ENCODE measurements at regions not wholly inside any gene's neighbourhood (a gene's known extent, or its start where the extent isn't known, plus 50 kb on each side); places are given as distances from the start of the nearest gene placed in this dataset.

GRCh38 chr2:134144651-134145050 lies 109.2 kb upstream of the MGAT5 start:
- no peaks in the 10 kb centered on the region for H4K20me1 ChIP-seq (ENCODE audit: control insufficient read depth, insufficient read depth, low read depth, low read length)
- TF ChIP-seq CTCF (IDR thresholded peaks at IDR 0.05; ENCODE audit: low read depth, low read length, poor library complexity, severe bottlenecking) (no peak), EZH2phosphoT487 (IDR thresholded peaks at IDR 0.05; ENCODE audit: borderline replicate concordance, low read length) (no peak)
- H3K27ac ChIP-seq (ENCODE audit: low read depth, low read length) = no peak overlapping the region
- peaks cover 3% of the 10 kb centered on the region; the same call in 1 of the 2 replicates for H3K4me1 ChIP-seq (ENCODE audit: control insufficient read depth, low read length)
- no peak overlapping the region for H3K4me3 ChIP-seq (ENCODE audit: low read length)
- no peaks in the 10 kb centered on the region for H3K9me2 ChIP-seq (replicated peaks; ENCODE audit: control insufficient read depth, low read length)
- H3K36me3 ChIP-seq (ENCODE audit: control insufficient read depth, low read length) = peaks cover under 1% of the 10 kb centered on the region; the same call in 1 of the 2 replicates
- no peaks in the 10 kb centered on the region for H3K9me3 ChIP-seq (ENCODE audit: control insufficient read depth, insufficient read depth, low read length)
- no peaks in the 10 kb centered on the region for H3K27me3 ChIP-seq (ENCODE audit: control insufficient read depth, low read length)
- no peaks in the 10 kb centered on the region for H3F3A ChIP-seq (ENCODE audit: control insufficient read depth, insufficient read depth)
- no peak overlapping the region for H3K4me2 ChIP-seq (ENCODE audit: low read length)
- H3K79me2 ChIP-seq (ENCODE audit: control insufficient read depth, low read length) = peaks cover 93% of the 10 kb centered on the region

DNA sequence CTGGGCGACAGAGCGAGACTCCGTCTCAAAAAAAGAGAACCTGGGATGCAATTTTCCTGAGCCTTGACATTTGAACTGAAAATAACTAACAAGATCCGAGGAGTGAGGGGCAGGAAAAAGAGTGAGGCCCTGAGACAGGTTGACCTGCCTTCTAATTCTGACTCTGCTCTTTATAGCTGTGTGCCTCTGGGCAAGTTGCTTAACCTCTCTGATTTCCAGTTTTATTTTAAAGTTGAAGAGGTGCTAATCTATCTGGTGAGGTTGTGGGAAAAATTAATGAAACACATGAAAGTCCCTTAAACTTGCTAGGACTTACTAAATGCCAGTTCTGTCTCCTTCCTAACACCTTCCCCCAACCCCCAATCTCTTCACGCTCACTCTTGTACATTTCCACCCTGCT lies 108.4 kb upstream of the MGAT5 start:
- Histone ChIP-seq H3K27me3 (ENCODE audit: control insufficient read depth, low read length) (no peaks in the 10 kb centered on the region), H3F3A (ENCODE audit: control insufficient read depth, insufficient read depth) (no peaks in the 10 kb centered on the region), H3K36me3 (ENCODE audit: control insufficient read depth, low read length) (no peaks in the 10 kb centered on the region), H3K9me2 (replicated peaks; ENCODE audit: control insufficient read depth, low read length) (no peaks in the 10 kb centered on the region), H3K79me2 (ENCODE audit: control insufficient read depth, low read length) (peaks cover 92% of the 10 kb centered on the region), H3K9me3 (ENCODE audit: control insufficient read depth, insufficient read depth, low read length) (no peaks in the 10 kb centered on the region), H3K4me3 (ENCODE audit: low read length) (no peak overlapping the region), H3K4me1 (ENCODE audit: control insufficient read depth, low read length) (peaks cover 3% of the 10 kb centered on the region; the same call in 1 of the 2 replicates), H3K4me2 (ENCODE audit: low read length) (no peak overlapping the region), H4K20me1 (ENCODE audit: control insufficient read depth, insufficient read depth, low read depth, low read length) (no peaks in the 10 kb centered on the region), H3K27ac (ENCODE audit: low read depth, low read length) (no peak overlapping the region)
- TF ChIP-seq EZH2phosphoT487 (IDR thresholded peaks at IDR 0.05; ENCODE audit: borderline replicate concordance, low read length) = no peak
- no peak for TF ChIP-seq CTCF (IDR thresholded peaks at IDR 0.05; ENCODE audit: low read depth, low read length, poor library complexity, severe bottlenecking)

DNA sequence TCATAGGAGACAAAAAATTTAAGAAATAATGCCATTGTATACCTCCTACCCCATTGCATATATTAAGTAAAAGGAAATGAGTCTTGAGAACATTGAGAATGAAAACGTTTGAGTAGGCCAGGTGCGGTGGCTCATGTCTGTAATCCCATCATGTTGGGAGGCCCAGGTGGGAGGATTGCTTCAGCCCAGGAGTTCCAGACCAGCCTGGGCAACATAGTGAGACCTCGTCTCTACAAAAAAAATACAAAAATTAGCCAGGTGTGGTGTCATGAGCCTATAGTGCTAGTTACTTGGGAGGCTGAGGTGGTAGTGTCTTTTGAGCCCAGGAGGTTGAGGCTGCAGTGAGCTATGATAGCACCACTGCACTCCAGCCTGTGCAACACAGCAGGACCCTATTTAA lies 107.7 kb upstream of the MGAT5 start:
- Histone ChIP-seq H3K4me3 (ENCODE audit: low read length) (no peak overlapping the region), H3K36me3 (ENCODE audit: control insufficient read depth, low read length) (peaks cover 3% of the 10 kb centered on the region; the same call in 1 of the 2 replicates), H3F3A (ENCODE audit: control insufficient read depth, insufficient read depth) (no peaks in the 10 kb centered on the region), H3K9me2 (replicated peaks; ENCODE audit: control insufficient read depth, low read length) (no peaks in the 10 kb centered on the region), H4K20me1 (ENCODE audit: control insufficient read depth, insufficient read depth, low read depth, low read length) (no peaks in the 10 kb centered on the region), H3K27ac (ENCODE audit: low read depth, low read length) (no peak overlapping the region), H3K79me2 (ENCODE audit: control insufficient read depth, low read length) (peaks cover 90% of the 10 kb centered on the region), H3K4me1 (ENCODE audit: control insufficient read depth, low read length) (peaks cover 3% of the 10 kb centered on the region; the same call in 1 of the 2 replicates), H3K27me3 (ENCODE audit: control insufficient read depth, low read length) (no peaks in the 10 kb centered on the region), H3K4me2 (ENCODE audit: low read length) (no peak overlapping the region), H3K9me3 (ENCODE audit: control insufficient read depth, insufficient read depth, low read length) (no peaks in the 10 kb centered on the region)
- TF ChIP-seq EZH2phosphoT487 (IDR thresholded peaks at IDR 0.05; ENCODE audit: borderline replicate concordance, low read length) (no peak), CTCF (IDR thresholded peaks at IDR 0.05; ENCODE audit: low read depth, low read length, poor library complexity, severe bottlenecking) (no peak)

Data from DOHH2 (cell line).